GM19238 (cell line): ENCODE measurements at regions not wholly inside any gene's neighbourhood (a gene's known extent, or its start where the extent isn't known, plus 50 kb on each side); places are given as distances from the start of the nearest gene placed in this dataset.
"Not testable (repeated sequence)": the region's sequence is repeated elsewhere in the genome, so short reads cannot be mapped to it uniquely, and the experiment has no call there.

ENCODE experiments used
- DNase-seq: peaks from one replicate; pipeline ENCODE4 v3.0.0; 2011; ENCODE audit warnings: low spot score; ENCODE audit not compliant: insufficient read length

DNA sequence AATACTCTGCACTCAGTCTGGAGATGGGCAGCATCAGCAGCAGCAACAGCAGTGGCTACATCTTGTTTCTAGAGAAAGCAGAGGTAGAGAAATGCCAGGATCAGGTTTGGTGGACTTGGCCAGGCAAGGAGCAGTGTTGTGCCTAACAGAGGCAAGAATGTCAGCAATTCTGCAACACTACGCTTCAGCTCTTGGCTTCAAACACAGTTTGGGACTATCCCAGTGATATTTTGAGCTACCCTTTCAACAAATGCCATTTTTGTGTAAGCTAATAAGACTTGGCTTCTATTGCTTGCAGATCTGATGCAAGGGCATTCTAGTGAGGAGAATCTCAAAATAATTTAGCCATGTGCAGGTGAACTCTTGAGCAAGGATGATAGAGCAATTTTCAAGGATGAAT is 271.3 kb downstream of the PCDH20 start:
- DNase-seq, result no peak

- DNase-seq, result no peak
Observed at GRCh38 chr13:61142506-61142905, 273.1 kb downstream of the PCDH20 start.

DNA sequence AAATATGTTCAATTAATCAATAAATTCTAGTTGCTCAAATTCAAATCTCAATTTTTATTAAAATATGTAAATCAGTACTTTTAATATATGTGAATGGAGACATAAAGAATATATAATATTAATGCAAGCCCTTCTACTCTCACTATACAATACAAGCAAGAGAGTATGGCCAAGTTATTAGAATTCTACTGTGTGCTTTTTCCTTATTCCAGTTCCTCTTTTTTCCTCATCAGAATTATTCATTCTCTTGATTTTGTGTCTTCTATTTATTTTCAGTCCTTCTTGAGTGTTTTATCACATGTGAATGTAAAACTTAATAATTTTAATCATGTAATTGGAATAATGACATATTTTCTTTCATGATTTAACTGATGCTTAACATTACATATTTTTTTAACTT is 276.8 kb downstream of the PCDH20 start:
- DNase-seq, result no peak

- no peak for DNase-seq
Observed at GRCh38 chr13:61136515-61136914, 279.1 kb downstream of the PCDH20 start.

DNA sequence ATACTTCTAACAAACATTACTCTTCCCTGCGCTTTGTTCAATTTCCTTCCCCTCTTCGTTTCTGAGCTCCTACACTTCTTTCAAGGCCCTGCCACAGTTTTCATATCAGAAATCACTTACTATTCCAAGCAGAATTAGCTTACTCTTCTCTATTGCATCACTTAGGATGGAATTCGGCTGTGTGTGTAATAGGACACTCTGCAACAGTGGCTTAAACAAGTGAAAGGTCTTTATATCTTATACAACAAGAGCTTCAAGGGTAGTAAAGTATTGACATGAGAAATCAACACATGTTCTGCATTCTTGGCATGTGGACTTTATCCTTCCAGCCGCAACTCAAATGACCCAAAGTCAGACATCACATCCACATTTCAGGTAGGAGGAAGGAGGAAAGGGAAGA is 279.6 kb downstream of the PCDH20 start:
- DNase-seq, result no peak

GRCh38 chr13:61135583-61135982 is 280.1 kb downstream of the PCDH20 start:
- no peak for DNase-seq

GRCh38 chr13:61128850-61129645 is 286.6 kb downstream of the PCDH20 start:
- no peak for DNase-seq

DNA sequence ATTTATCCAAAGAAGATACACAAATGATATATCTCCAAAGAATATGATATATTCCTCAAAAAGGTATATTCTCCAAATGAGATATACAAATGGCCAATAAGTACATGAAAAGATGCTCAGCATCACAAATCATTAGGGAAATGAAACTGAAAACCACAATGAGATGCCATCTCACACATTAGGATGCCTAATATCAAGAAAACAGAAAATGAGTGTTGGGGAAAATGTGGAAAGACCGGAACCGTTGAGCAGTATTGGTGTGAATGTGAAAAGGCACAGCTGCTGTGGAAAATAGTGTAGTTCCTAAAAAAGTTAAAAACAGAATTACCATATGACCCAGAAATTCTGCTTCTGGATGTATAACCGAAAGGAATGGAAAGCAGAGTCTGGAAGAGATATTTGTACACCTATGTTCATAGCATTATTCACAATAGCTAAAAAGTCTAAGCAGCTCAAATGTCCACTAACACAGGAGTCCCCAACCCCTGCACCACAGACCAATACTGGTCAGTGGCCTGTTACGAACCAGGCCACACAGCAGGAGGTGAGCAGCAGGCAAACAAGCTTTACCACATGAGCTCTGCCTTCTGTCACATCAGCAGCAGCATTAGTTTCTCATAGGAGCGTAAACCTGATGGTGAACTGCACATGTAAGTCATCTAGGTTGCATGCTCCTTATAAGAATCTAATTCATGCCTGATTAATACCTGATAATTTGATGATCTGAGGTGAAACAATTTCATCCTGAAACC is 291.9 kb downstream of the PCDH20 start:
- no peak for DNase-seq

- no peak for DNase-seq
Observed at GRCh38 chr13:61113140-61113658, 302.4 kb downstream of the PCDH20 start.

GRCh38 chr13:61111529-61111928 is 304.1 kb downstream of the PCDH20 start:
- no peak for DNase-seq

DNA sequence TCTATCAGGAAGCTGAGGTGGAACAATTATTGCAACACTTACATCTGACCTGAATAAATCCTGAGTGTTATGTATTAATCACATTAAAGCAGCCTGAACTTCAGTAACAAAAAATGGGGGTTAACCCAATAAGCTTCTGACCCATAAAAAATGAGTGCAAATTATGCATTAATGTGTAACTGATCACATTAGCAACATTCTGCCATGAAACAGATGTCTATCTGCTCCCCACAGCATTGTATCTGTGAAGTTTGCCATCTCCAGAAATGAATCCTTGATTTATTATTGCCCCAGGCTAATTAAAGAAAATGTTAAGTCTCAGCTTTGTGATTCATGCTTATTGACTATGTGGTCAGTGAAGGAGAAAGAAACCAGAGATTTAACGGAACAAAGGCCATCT is 304.9 kb downstream of the PCDH20 start:
- DNase-seq, result no peak

- DNase-seq, result no peak
Observed at GRCh38 chr13:61109741-61110140, 305.9 kb downstream of the PCDH20 start.

DNA sequence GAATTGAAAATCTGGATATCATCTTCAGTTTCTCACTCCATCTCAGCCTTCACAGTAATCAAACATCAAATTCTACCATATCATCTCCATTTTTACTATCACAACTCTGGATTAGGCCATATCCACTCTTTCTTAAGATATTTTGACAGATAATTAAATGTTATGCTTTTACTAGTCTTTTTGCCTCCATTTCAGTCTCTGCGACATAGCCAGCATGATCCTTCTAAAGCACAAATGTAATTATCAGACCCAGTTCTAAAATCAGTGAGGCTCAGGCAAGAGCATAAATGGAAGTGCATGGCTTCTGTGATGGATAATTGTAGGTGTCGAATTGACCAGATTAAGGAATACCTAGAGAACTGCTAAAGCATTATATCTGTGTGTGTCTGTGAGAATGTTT is 307.7 kb downstream of the PCDH20 start:
- no peak for DNase-seq

GRCh38 chr13:61095885-61096284 is 319.8 kb downstream of the PCDH20 start:
- no peak for DNase-seq

DNA sequence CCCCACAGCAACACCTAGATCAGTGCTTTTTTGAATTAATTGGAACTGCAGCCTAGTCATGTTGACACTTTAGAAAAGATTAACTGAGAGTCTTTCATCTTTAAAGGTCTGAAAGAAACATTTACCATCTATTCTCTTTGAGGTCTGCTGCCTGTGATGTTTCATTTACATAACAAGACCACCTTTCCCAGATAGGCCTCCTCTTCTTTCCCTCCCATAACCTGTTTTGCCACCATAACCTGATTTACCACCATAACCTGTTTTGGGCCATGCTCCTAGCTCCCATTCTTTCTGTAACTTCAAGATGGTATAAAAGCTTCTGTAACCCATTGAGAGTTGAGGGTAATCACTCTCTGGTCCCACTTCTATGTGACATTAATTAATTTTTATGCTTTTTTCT is 320.8 kb downstream of the PCDH20 start:
- DNase-seq, result no peak

- not testable (repeated sequence) for DNase-seq
Observed at GRCh38 chr13:61089894-61090293, 325.8 kb downstream of the PCDH20 start.

DNA sequence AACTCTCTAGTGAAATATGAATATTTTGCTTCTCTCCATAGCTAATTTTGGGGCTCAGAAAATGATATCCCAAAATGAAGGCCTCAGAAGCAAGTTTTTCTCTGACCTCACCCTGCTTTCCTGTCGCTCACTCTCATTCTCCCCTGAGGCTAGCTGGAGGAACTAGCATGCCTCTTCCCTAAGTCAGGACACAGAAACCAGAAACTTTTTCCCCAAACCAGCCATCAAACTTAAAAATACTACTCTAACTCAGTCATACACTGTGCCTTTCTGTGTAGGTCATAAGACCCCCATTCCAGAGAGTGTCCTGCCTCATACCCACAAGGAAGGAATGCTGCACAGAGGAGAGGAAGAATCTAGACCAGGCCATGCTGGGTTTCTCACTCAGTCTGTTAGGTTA is 329.6 kb downstream of the PCDH20 start:
- no peak for DNase-seq

GRCh38 chr13:61084988-61085387 is 330.7 kb downstream of the PCDH20 start:
- DNase-seq, result no peak

DNA sequence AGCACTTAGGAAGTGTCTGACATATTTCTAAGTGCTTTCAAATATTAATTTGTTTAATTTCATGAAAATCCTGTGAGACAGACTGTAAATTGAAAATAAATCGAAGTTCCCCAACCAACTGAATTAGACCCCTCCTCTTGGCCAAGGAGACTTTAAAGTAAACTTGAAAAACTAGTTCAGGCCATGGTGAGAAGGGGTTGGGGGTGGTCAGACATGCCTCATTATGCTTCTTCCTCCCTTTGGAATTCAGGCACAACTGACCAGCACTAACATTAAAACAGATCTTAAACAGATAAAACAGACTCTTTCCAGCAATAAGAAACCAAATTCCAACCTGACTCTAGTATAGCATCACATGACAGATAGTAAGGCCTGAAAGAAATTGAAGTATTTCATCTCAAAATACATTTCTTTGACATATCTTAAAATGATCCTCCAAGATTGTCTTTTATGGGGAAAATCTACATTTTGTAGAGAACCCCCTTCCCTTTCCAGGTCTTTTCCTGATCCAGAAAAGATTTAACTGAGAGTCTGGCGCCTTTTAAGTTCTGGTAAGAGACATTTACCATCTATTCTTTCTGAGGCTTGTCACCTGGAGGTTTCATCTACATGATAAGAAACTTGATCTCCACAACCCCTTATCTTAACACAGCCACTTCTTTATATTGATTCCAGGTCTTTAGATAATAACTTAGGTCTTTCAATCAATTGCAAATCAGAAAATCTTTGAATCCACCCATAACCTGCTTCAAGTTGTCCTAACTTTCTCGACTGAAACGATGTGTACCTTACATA is 336.5 kb downstream of the PCDH20 start:
- no peak for DNase-seq

DNA sequence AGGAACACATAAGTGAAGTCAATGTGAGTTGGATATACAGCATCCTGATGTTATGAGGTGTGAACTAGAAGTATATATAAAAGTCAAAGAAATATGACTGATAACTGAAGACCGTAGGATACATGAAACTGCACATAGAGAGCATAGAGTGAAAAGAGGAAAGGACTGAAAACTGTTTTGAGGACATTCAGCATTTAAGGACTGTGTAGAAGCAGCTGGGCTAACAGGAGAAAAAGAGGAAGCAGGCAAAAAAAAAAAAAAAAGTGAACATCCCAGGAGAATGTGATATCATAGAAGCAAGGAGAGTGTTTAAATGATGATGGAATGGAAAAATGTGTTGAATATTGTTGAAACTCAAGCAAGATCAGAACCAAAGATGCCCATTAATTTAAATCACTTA is 363.5 kb downstream of the PCDH20 start:
- DNase-seq, result no peak

DNA sequence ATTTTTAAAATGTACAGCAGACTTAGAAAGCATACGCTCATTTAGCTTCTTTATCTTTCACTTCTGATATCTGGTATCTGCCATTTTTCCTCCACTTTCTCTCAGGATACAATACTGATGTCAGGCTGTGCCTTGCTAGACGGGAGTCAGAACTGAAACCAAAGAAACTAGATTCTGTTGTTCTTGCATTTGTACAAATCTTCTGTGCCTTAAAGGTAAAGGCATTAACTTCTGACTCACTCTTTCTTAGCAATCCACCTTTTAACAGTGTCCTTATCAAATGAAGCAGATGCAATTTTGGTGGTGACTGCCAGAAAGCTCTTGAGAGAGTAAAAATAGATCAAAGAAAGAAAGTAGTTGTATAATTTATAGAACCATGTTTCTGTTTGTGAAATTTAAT is 370.4 kb downstream of the PCDH20 start:
- no peak for DNase-seq

GRCh38 chr13:61040181-61040580 is 375.5 kb downstream of the PCDH20 start:
- DNase-seq, result no peak
